ENCODE measurements at regions not wholly inside any gene's neighbourhood (a gene's known extent, or its start where the extent isn't known, plus 50 kb on each side); places are given as distances from the start of the nearest gene placed in this dataset.
"Not testable (repeated sequence)": the region's sequence is repeated elsewhere in the genome, so short reads cannot be mapped to it uniquely, and the experiment has no call there.

GRCh38 chr5:115435778-115436712 lies 108.5 kb downstream of the FEM1C start:
- DNase-seq = no peak

GRCh38 chr5:115435065-115435777 lies 109.4 kb downstream of the FEM1C start:
- no peak for DNase-seq

GRCh38 chr5:115433918-115434317 lies 110.7 kb downstream of the FEM1C start:
- DNase-seq = no peak

GRCh38 chr5:115432691-115433090 lies 111.9 kb downstream of the FEM1C start:
- no peak for DNase-seq

GRCh38 chr5:115431116-115431515 lies 113.5 kb downstream of the FEM1C start:
- no peak for DNase-seq

GRCh38 chr5:115430374-115430773 lies 114.2 kb downstream of the FEM1C start:
- DNase-seq = no peak

- no peak for DNase-seq
Observed at GRCh38 chr5:115429345-115429940, 115.1 kb downstream of the FEM1C start.

GRCh38 chr5:115428676-115429075 lies 115.9 kb downstream of the FEM1C start:
- no peak for DNase-seq

GRCh38 chr5:115428248-115428647 lies 116.3 kb downstream of the FEM1C start:
- no peak for DNase-seq

- DNase-seq = no peak
Observed at GRCh38 chr5:115424446-115424845, 120.1 kb downstream of the FEM1C start.

- DNase-seq = no peak
Observed at GRCh38 chr5:115424030-115424429, 120.5 kb downstream of the FEM1C start.

GRCh38 chr5:115423541-115423940 lies 121.0 kb downstream of the FEM1C start:
- DNase-seq = no peak

GRCh38 chr5:115423051-115423450 lies 121.5 kb downstream of the FEM1C start:
- DNase-seq = no peak

- not testable (repeated sequence) for DNase-seq
Observed at GRCh38 chr5:115420812-115421211, 123.8 kb downstream of the FEM1C start.

GRCh38 chr5:115419846-115420585 lies 123.6 kb upstream of the CCDC112 start:
- peak; percentile 18 for DNase-seq

GRCh38 chr5:115418788-115419187 lies 122.3 kb upstream of the CCDC112 start:
- no peak for DNase-seq

GRCh38 chr5:115417076-115417475 lies 120.6 kb upstream of the CCDC112 start:
- DNase-seq = no peak

- DNase-seq = no peak
Observed at GRCh38 chr5:115415143-115415491, 118.7 kb upstream of the CCDC112 start.

GRCh38 chr5:115414406-115415142 lies 118.1 kb upstream of the CCDC112 start:
- DNase-seq = no peak

GRCh38 chr5:115413651-115414050 lies 117.2 kb upstream of the CCDC112 start:
- no peak for DNase-seq

GRCh38 chr5:115409094-115409493 lies 112.6 kb upstream of the CCDC112 start:
- DNase-seq = no peak

Measured in 8988T (cell line).